Panc1 (cell line): ENCODE measurements at regions not wholly inside any gene's neighbourhood (a gene's known extent, or its start where the extent isn't known, plus 50 kb on each side); places are given as distances from the start of the nearest gene placed in this dataset.

ENCODE experiments used
- ATAC-seq: fragments of 200-7000 bp; cut with Tn5 transposase; 2 replicates; pipeline ENCODE4 v1.9.1; 2020; ENCODE audit warnings: mild to moderate bottlenecking, moderate library complexity
- BruUV-seq: library from RNA; stranded (reverse); fragments of 400-500 nt; replicated peaks from 2 replicates; lab custom pipeline; 2021; lab: Mats Ljungman, UMichigan
- CTCF ChIA-PET: fragments of 300-600 bp; sonication (Branson Sonifier 250); formaldehyde crosslinking; loops from one replicate; lab custom pipeline; 2022; ENCODE audit warnings: antibody characterized with exemption; lab: Charles Lee
- POLR2A ChIA-PET: fragments of 300-600 bp; sonication (Branson Sonifier 250); formaldehyde crosslinking; loops from one replicate; lab custom pipeline; 2022; ENCODE audit warnings: antibody characterized with exemption; lab: Charles Lee
- DNase-seq: peaks from one replicate; pipeline ENCODE4 v3.0.0-alpha.2; 2010; ENCODE audit warnings: low read depth, low spot score
- H3K27ac ChIP-seq: 2 replicates; pipeline ENCODE4 v1.5.1; 2011; ENCODE audit warnings: mild to moderate bottlenecking, low read length, inconsistent platforms
- H3K27me3 ChIP-seq: fragments of 200-500 bp; sonication (Bioruptor generic); 2 replicates; pipeline ENCODE4 v1.6.0; 2014; ENCODE audit warnings: low read length, inconsistent platforms; ENCODE audit not compliant: control insufficient read depth, insufficient read depth
- H3K36me3 ChIP-seq: fragments of 200-500 bp; sonication (Bioruptor generic); 2 replicates; pipeline ENCODE4 v1.5.1; 2014; ENCODE audit warnings: inconsistent platforms, mild to moderate bottlenecking, low read length, moderate library complexity; ENCODE audit not compliant: control insufficient read depth, insufficient read depth
- H3K4me1 ChIP-seq: 2 replicates; pipeline ENCODE4 v1.5.1; 2011; ENCODE audit warnings: inconsistent platforms, mild to moderate bottlenecking, low read length, moderate library complexity; ENCODE audit not compliant: control insufficient read depth, insufficient read depth
- H3K4me3 ChIP-seq, 2 experiments: 2 replicates each; pipeline ENCODE4 v1.5.1; 2011 to 2012; ENCODE audit warnings: low read depth in 2 of 2, low read length in 2 of 2, mild to moderate bottlenecking in 2 of 2, inconsistent platforms in 1 of 2, moderate library complexity in 1 of 2
- H3K9me3 ChIP-seq: fragments of 200-500 bp; sonication (Bioruptor generic); 2 replicates; pipeline ENCODE4 v1.5.1; 2014; ENCODE audit warnings: low read depth, mild to moderate bottlenecking, inconsistent platforms, low read length, moderate library complexity; ENCODE audit not compliant: control insufficient read depth, insufficient read depth
- POLR2AphosphoS5 ChIP-seq: IDR thresholded peaks from 2 replicates; pipeline ENCODE4 v1.6.1; 2012; ENCODE audit warnings: mild to moderate bottlenecking, low read depth, low read length, moderate library complexity
- REST ChIP-seq, 2 experiments: IDR thresholded peaks; 2 replicates each; pipeline ENCODE4 v1.6.1; 2011 to 2012; ENCODE audit warnings: low read depth in 2 of 2, control low read depth in 1 of 2, low read length in 1 of 2, mild to moderate bottlenecking in 1 of 2, moderate library complexity in 1 of 2; ENCODE audit not compliant: insufficient read depth in 1 of 2
- SIN3A ChIP-seq: IDR thresholded peaks from 2 replicates; pipeline ENCODE4 v1.6.1; 2012; ENCODE audit warnings: low read depth, mild to moderate bottlenecking, low read length, moderate library complexity, borderline replicate concordance; ENCODE audit not compliant: insufficient read depth
- TCF7L2 ChIP-seq: IDR thresholded peaks from 2 replicates; pipeline ENCODE4 v1.6.1; 2011; ENCODE audit warnings: mild to moderate bottlenecking, low read depth, low read length, inconsistent platforms
- in situ Hi-C: cut with HindIII; loops from 2 replicates; pipeline ENCODE4 v1.10.0; 2016; ENCODE audit warnings: low sequenced_read_pairs, low pct_unique_long_range_greater_than_20kb
- intact Hi-C: fragments of 100-400 bp; cut with micrococcal nuclease; formaldehyde crosslinking; loops from one replicate; pipeline ENCODE4 v1.10.0; 2022; ENCODE audit not compliant: unreplicated experiment
- TF ChIP-seq, protein P1 (sequence below): fragments of 450-650 bp; IDR thresholded peaks from 2 replicates; pipeline ENCODE4 v1.5.1; 2017; ENCODE audit warnings: mild to moderate bottlenecking

DNA sequence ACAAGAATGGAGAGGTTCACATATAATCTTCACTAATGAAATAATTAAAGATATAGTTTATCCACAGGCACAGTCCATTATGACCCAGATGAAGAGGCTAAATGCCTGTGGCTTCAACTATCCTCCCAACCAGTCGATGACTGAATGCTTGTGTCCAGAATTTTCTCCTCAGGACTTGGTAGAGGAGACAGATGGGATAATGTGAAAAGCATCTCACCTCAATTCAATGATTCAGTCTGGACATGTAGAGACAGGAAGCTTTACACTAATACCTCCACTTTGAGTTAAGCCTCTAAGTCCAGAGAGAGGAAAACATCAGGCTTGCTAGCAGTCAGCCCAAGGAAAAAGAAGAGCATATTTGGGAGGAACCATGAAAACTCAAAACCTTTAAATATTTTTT is 59.1 kb upstream of the COL1A2 start:
- ATAC-seq (no peak), DNase-seq (no peak)
- intact Hi-C loops: no loop called here
- Histone ChIP-seq H3K36me3 (no peaks in the 10 kb centered on the region), H3K9me3 (no peaks in the 10 kb centered on the region), H3K4me3 (no peak overlapping the region), H3K27ac (no peak overlapping the region), H3K27me3 (no peaks in the 10 kb centered on the region; the same call in 1 of the 2 replicates), H3K4me1 (no peaks in the 10 kb centered on the region)
- ChIA-PET CTCF (no interaction called here), POLR2A (no interaction called here)
- TF ChIP-seq TCF7L2: no peak
- TF ChIP-seq POLR2AphosphoS5: no peak
- TF ChIP-seq REST (IDR thresholded peaks at IDR 0.05; ENCODE audit: insufficient read depth in 1 of 2, low read depth in 2 of 2, low read length in 1 of 2): no peak
- no peak for TF ChIP-seq SIN3A
- TF ChIP-seq, protein P1, sequence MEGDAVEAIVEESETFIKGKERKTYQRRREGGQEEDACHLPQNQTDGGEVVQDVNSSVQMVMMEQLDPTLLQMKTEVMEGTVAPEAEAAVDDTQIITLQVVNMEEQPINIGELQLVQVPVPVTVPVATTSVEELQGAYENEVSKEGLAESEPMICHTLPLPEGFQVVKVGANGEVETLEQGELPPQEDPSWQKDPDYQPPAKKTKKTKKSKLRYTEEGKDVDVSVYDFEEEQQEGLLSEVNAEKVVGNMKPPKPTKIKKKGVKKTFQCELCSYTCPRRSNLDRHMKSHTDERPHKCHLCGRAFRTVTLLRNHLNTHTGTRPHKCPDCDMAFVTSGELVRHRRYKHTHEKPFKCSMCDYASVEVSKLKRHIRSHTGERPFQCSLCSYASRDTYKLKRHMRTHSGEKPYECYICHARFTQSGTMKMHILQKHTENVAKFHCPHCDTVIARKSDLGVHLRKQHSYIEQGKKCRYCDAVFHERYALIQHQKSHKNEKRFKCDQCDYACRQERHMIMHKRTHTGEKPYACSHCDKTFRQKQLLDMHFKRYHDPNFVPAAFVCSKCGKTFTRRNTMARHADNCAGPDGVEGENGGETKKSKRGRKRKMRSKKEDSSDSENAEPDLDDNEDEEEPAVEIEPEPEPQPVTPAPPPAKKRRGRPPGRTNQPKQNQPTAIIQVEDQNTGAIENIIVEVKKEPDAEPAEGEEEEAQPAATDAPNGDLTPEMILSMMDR: no peak
- no TSS peak for BruUV-seq
- in situ Hi-C loops: no loop called here

GRCh38 chr7:94336009-94336408 is 58.7 kb upstream of the COL1A2 start:
- no peak for ATAC-seq
- CTCF ChIA-PET: no interaction called here

More at GRCh38 chr7:94336009-94336408, 58.7 kb upstream of the COL1A2 start:
- in situ Hi-C loops (no loop called here), intact Hi-C loops (no loop called here)
- Histone ChIP-seq H3K27ac (no peak overlapping the region), H3K27me3 (no peaks in the 10 kb centered on the region), H3K36me3 (no peaks in the 10 kb centered on the region), H3K9me3 (no peaks in the 10 kb centered on the region), H3K4me3 (no peak overlapping the region), H3K4me1 (no peaks in the 10 kb centered on the region)
- DNase-seq: no peak
- POLR2A ChIA-PET: no interaction called here
- BruUV-seq: no TSS peak
- TF ChIP-seq SIN3A: no peak
- TF ChIP-seq, protein P1: no peak
- TF ChIP-seq POLR2AphosphoS5: no peak
- TF ChIP-seq REST (IDR thresholded peaks at IDR 0.05; ENCODE audit: insufficient read depth in 1 of 2, low read depth in 2 of 2, low read length in 1 of 2): no peak
- TF ChIP-seq TCF7L2: no peak
